ENCODE measurements at regions not wholly inside any gene's neighbourhood (a gene's known extent, or its start where the extent isn't known, plus 50 kb on each side); places are given as distances from the start of the nearest gene placed in this dataset.

DNA sequence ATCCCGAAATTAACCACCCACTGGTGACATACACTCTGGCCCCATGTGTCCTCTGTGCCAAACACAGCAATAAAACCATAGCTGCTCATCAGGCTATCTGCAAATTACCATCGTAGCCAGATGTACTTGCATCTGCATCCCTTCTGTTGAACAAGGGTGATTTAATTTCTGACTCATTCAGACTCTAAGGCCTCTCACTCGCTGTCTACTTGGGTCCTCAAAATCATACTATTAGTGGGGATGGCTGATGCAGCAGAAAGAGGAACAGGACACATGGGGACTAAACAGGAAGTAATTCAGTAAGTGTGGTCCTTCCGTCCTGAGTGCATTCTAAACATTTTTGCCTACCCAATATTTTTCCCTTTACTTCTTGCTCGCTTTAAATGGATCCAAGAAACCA, 2275.0 kb upstream of the PCDH20 start:
- DNase-seq (ENCODE audit: low spot score), result no peak

DNA sequence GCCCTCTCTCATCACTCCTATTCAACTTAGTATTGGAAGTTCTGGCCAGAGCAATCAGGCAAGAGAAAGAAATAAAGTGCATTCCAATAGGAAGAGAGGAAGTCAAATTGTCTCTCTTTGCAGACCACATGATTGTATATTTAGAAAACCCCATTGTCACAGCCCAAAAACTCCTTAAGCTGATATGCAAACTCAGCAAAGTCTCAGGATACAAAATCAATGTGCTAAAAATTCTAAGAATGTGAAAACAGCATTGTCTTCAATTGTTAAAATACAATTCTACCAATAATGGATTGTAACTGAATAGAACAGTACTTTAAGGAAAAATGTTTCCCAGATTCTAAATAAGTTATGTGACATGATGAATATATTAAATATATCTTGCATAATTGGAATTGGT, 2269.2 kb upstream of the PCDH20 start:
- DNase-seq (ENCODE audit: low spot score), result no peak

DNA sequence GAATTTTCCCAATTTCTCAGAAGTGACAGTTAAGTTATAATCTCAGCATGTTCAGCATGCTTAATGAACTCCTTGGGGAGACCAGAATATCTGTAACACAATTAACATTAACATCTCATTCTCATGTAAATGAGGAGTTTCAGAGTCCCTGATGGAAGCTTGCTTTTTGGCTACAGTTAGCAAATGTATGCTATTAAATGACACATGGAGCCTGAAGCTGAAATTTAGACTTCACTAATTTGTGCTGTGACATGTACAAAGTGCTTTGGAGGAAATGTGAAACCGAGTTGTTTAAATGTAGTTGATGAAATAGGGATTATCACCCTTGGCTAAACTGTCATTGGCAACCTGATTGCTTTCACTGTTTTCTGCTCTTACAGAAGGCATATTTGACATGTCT, 2265.1 kb upstream of the PCDH20 start:
- no peak for DNase-seq (ENCODE audit: low spot score)

DNA sequence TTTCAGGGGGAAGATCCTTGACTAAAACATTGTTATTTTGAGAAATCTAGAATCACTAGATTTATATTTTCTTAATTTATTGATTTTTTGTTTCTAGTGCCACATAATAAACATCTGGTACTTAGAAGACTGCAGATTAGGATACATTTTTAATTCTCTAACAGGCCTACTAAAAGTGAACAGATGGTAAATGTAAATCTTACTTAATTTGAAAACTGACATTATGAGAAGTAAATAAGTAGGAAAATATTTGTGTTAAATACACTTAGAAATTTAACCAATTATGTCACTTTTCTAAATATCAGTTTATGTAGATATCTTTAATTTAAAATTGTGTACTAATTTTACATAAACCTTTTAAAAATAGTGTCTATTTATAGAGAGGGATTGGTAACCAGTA, 2255.6 kb upstream of the PCDH20 start:
- no peak for DNase-seq (ENCODE audit: low spot score)

DNA sequence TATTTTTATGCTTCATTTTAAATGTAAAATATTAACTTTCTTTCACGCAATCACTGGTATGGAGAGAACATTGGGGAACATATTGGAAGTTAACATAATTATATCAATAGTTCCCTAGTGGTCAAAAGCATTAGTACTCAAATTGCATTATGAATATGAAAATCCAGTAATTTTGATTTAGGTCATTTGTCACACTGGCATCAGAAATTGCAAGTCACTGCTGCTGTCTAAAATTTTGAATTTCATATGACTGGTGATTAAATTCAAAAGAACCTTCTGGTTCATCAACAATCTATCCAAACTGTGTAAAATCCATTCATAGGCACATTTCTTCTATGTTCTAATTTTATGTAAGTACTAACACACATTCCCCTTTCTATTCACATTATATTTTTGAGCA, 2235.7 kb upstream of the PCDH20 start:
- DNase-seq (ENCODE audit: low spot score), result no peak

DNA sequence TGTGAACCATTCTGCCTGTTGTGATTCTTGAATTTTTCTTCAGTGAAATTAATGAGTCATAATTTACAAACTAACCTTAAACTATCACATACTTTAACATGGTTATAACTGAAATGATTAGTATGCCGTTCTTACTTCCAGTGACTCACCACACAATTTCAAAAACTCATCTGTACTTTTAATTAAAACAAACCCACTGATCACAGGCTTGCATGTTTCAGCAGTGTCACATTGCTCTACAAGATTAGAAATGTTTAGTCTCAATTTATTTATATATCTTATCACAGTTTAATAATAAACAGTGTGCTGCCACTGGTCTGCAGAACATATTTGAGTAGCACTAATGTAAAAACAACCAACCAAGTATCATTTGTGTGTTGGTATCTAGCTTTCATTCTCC, 2227.9 kb upstream of the PCDH20 start:
- DNase-seq (ENCODE audit: low spot score), result no peak

DNA sequence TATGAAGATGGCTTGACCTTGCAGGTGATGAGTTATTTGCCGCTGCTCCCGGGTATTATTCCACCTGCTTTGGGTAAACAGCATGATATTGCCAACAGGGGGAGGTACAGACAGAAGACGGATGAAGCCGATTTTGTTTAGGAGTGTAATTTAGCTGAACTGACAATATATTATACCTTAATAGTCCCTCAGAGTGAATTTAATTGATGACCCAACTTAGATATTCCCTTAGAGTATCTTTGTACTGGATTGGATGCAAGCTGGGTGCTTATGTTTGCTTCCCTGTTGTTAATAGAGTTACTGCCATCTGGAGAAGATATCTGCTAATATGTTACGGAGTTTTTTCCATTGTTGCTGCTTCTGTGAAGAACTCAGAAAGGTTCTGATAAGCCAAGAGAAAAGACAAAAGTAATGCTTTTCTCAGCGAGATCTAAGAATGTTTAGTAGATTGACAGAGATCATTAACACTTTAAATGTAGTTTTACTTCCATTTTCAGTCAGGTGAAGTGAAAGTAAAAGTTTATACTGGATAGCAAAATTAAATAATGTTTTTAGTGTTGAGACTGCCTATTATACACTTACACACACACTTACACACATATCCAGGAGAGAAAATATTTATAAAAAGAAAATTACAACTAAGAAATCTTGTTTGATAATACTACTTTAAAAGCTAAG, 2220.8 kb upstream of the PCDH20 start:
- peak; percentile 1 for DNase-seq (ENCODE audit: low spot score)

DNA sequence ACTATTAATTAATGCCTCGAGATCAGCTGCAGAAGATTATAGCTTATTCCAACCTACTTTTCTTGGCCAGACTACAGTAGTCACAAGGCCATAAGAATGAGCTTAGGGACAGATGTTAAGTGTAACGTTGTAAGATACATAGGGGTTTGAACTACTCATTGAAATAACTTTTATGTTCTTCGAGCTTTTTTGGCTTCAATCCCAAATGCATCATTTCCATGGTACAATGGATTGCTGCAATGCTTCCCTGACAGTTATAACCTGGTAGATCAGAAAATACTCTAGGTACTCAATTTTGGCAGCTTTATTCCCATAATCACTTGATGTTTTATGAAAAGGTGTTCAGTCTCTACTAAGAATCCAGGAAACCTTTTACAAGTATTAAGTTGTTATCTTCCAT, 2216.7 kb upstream of the PCDH20 start:
- DNase-seq (ENCODE audit: low spot score), result no peak

DNA sequence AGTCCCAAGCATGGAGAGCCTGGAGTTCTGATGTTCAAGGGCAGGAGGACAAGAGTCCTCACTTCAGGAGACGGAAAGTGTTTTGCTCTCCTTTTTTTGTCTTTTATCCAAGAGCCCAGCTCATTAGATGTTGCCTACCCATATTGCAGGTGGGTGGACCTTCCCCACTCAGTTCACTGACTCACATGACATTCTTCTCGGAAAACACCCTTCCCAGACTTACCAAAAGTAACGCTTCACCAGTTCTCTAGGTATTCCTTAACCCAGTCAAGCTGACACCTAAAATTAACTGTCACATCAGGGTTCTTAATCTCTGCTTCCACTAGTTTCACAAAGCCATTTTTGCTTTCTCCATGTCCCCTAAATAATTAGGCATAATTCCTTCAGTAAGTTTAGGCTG, 2215.4 kb upstream of the PCDH20 start:
- no peak for DNase-seq (ENCODE audit: low spot score)

DNA sequence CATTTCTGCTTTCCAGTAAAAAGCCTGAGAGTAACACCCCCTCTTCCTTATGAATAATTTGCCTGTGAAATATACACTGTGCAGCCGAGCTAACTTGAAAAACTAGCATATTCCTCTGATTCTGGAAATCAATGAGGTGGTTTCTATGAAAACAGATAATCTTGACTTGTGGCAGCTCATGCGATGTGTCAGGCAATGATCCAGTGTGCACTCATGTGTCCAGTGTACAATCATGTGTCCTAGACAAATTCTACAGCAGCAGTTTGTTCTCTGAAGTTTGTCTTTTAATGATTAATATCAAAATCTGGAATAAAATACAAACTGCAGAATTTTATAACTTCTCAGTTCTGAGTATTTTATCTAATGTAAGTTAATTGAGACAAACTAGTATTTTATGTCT, 2213.9 kb upstream of the PCDH20 start:
- DNase-seq (ENCODE audit: low spot score), result no peak

DNA sequence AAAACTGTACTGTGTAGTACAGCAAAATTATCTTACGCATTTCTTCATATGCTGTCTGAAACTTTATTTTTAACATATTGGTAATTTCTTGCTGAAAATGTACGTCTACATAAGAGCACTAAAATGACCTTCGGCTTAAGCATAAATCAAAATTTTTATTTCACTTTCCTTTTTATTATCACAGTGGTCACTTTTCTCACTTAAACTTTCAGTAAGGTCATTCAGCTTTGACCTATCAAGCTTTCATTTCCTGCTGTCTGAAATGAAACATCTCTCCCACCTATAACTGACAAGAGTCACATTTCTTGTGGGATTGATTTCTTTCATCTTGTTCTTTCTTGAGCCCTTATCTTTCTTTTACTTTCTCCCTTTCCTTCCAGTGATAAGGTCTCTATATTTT, 2212.7 kb upstream of the PCDH20 start:
- no peak for DNase-seq (ENCODE audit: low spot score)

DNA sequence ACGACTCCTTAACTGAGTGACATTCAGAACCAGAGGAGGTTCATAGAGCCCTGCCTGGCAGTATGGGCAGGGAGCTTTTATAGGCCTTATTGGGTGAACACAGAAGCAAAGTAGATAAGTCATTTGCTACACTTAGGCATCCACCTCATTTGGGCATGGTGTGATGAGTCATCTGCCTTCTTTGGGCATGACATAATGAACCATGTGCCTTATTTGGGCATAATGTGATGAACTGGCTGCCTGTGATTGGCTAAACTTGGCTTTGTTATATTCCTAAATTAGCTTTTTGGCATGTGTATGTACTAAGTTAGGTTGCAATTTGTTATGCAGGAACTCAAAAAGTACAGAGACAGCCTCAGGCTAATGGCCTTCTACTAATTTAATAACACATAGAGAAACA, 2210.2 kb upstream of the PCDH20 start:
- peak; percentile 4 for DNase-seq (ENCODE audit: low spot score)

DNA sequence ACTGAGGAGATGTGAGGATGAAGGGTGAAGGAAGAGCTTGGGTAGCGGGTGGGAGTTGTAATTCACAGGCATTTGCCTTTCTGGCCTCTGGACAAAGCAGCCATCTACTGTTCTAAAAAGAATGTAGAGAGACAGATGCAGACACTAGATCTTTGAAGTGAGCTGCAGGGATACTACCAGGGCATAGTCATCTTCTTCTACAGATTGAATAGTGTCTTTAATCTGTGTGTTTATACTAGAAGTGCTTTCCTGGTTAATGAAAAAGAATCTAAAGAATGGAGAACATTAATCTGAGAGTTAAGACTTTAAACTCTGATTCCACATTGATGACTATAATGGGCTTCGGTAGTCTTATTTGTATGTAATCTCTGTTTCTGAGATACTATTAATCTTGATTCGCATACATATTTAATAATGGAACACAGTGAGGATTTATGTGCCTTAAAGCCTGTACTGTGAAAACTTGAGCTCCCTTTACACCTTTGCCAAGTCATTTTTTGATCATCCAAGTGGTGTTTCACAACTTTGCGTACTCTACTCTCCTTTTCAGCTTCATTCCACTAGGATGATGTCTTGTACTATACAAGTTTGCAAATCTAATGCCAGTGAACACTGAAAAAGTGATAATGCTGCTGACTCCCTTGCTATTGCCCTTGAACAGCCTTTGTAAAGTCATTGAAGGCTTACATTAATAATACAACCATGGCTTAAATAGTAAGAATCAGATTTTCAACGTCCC, 2199.4 kb upstream of the PCDH20 start:
- DNase-seq (ENCODE audit: low spot score), result no peak

DNA sequence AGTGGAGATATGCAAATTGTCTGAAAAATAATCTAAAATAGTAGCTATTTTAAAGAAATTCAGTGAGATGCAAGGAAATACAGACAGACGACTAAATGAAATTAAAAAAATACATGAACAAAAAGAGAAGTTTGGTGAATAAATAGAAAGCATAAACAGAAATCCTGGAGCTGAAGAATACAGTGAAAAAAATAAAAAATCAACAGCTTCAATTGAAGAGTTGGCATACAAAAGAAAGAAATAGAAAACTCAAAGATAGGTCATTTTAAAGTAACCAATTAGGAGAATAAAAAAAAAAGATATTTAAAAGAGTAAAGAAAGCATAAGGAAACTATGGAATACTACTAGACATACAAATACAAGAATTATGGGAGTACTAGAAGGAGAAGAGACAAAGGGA, 2191.5 kb upstream of the PCDH20 start:
- DNase-seq (ENCODE audit: low spot score), result no peak

DNA sequence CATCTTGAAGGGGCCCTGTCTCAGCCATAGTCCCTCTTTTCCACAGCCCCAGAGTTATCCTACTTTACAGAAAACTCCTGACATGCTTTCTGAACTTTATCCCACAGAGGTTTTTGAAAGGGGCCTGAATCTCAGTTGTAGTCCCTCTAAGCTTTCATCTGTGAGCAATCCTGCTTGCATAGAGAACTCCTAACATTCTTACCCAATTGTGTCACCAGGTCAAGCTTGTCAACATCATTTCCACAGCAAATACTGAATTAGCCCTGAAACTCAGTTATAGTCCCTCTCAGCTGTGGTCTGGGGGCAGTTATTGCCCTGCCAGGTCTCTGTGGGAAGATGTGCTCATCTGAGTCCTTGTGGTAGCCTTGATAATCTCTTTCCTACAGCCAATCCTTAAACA, 2190.3 kb upstream of the PCDH20 start:
- DNase-seq (ENCODE audit: low spot score), result no peak

DNA sequence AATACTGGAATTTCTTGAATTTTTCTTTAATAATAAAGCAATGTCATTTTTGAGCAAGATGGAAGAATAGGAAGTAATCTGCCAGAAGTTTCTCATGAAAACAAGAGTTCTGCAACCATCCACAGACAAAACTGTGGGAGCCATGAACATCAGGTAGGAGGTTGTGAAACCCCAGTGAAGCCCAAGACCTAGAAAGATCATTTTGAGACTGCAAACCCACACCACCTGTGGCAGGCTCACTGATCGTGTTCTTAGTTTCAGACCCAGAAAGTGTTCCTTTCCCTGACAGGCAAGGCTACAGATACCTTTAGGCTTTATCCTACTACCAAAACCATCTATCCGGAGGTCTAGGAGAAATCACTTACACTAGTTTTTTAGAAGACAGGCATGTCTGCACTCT, 2189.8 kb upstream of the PCDH20 start:
- DNase-seq (ENCODE audit: low spot score), result no peak

DNA sequence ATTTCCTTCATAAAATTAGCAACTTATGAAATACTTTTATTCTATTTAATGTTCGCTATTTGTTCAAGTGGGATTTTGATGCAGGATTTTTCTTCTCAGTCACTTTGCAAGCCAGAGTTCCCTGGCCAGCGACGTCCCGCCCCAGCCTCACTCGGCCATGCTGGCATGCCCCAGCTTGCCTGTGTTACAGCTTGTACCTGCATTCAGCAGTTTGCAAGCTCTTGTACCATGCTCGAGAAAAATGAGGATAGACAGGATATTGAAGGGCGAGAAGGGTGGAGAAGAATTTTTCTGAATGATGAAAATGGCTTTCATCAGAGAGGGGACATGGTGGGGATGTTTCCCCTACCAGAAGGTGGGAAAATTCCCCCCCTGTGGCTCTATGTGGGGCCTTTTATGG, 2180.2 kb upstream of the PCDH20 start:
- no peak for DNase-seq (ENCODE audit: low spot score)

DNA sequence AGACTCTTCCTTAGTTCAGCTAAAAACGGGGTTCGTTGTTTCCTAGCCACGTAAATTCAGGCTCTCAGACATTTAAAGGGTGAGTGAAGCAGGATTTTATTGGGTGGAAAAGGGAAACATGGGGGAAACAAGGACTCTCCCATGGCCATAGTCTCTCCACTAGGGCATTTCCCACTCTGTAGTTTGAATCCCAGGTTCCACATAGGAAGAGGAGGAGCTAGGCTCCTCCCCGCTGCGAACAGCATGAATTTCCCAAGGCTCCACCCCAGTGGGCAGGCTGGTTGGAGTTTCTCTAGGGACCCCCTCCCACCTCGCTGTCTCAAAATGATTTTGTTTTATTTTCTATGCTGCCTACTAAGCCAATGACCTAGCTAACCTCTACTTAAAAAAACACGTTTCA, 2170.8 kb upstream of the PCDH20 start:
- no peak for DNase-seq (ENCODE audit: low spot score)

DNA sequence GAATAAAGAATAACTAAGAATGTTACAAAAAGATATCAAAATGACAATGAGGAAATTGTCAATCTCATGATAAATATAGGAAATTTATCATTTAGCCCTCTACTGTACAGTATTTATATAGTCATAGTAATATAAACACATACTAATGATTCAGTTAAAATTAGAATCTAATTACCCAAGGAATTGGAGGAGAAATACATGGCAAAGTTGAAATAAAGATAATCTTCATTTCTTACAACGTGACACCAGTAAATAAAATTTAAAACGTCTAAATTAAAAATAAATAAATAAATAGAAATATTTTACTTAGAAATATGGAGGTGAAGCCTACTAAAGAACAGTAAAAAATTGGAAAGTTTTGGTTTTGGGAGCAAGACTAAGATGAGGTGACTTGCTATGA, 2163.1 kb upstream of the PCDH20 start:
- no peak for DNase-seq (ENCODE audit: low spot score)

DNA sequence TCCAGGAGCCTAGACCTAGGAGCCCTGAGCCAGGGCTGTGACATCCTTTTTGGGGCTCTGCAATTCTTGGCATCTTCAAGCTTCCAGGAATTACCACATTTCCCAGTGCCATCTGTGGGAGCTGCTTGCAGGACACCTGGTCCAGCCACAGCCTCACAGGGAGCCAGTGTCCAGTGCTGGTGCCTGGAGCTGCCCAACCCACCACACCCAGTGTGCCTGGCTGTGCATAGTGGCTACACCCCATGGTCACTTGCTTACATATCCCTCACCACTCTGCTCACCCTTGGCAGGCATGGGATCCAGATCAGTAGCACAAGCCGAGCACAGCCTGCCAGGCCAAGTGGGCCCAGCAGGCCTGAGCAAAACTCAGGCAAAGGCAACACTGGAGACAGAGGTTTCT, 2151.4 kb upstream of the PCDH20 start:
- DNase-seq (ENCODE audit: low spot score), result no peak

DNA sequence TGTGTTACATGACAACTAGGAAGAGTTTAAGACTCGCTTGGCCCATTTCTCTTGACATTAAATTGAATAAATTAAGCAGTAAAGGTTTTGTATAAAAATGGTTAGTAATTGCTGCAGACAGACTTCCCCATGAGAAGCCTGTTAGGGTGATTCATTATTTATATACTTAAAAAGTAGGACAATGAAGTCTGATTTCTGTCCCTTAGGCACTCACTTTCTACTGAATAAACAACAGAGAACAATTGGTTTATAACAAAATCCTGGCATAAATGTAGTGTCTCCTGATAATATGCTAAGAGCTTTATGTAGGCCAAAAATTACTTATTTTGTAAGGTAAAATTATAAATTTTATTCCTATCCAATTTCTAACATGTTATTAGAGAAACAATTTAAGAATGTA, 2138.5 kb upstream of the PCDH20 start:
- no peak for DNase-seq (ENCODE audit: low spot score)

DNA sequence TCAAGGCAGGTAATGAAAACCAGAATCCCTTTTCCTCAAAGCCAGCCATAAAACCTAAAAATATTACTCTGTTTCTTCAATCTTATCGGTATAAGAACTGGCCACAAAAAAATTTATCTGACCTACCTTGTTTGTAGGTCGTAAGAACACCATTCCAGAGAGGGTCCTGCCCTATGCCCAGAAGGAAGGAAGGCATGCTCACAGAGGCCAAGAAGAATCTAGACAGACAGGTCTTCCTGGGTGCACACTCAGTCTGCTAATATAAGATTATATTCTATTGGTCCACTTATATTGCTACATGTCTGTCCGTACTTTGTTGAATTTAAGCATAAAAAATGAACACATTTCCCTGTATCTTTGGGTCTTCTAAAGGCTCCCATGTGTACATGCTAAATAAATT, 2136.1 kb upstream of the PCDH20 start:
- no peak for DNase-seq (ENCODE audit: low spot score)

DNA sequence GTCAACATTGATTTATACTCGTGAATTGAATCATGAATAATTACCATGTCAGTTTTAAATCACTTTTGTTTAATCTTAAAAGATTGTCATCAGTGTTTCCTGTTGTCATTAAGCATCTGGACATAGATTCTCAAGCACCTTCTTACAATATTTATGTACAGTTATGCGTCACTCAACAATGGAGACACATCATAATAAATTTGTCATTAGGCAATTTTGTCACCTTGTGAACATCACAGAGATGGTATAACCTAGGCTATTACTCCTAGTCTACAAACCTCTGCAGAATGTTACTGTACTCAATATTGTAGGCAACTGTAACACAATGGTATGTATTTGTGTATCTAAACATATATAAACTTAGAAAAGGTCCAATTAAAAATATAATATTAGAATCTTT, 2130.9 kb upstream of the PCDH20 start:
- DNase-seq (ENCODE audit: low spot score), result no peak

DNA sequence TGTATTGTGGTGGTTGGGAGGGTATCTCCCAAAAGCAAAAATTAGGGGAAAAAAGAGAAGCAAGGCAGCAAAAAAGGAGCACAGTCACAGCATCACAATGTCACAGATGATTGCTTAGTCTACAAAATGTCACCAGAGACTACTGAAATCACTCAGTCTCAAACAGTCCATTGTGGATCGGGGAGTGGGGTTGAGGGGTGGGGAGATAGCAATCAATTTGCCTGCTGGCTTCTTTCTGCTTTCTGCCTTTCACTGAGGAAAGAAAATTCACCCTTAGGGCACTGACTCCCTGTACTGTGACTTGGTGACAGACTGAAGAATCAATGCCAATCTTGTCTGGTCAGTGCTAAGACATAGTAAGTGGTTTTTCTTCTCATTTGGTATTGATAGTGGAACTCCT, 2127.1 kb upstream of the PCDH20 start:
- DNase-seq (ENCODE audit: low spot score), result no peak

Data from SW480 (cell line).